HG02938 (cell line): ENCODE measurements at regions not wholly inside any gene's neighbourhood (a gene's known extent, or its start where the extent isn't known, plus 50 kb on each side); places are given as distances from the start of the nearest gene placed in this dataset.

ENCODE experiments used
- ATAC-seq: cut with Tn5 transposase; IDR thresholded peaks from one replicate; pipeline ENCODE4 v1.9.1; 2021; ENCODE audit warnings: mild to moderate bottlenecking, moderate library complexity; ENCODE audit not compliant: unreplicated experiment

- ATAC-seq, result no peak
Measured at GRCh38 chr16:64470916-64471315, 650.9 kb downstream of the CDH11 start.

- no peak for ATAC-seq
Measured at GRCh38 chr16:64469906-64470702, 651.8 kb downstream of the CDH11 start.

- ATAC-seq, result no peak
Measured at GRCh38 chr16:64469351-64469750, 652.5 kb downstream of the CDH11 start.

GRCh38 chr16:64468515-64469090 lies 653.3 kb downstream of the CDH11 start:
- no peak for ATAC-seq

GRCh38 chr16:64459821-64460220 lies 662.0 kb downstream of the CDH11 start:
- no peak for ATAC-seq

GRCh38 chr16:64459402-64459801 lies 662.5 kb downstream of the CDH11 start:
- no peak for ATAC-seq

GRCh38 chr16:64455275-64455674 lies 666.6 kb downstream of the CDH11 start:
- ATAC-seq, result no peak

- ATAC-seq, result no peak
Measured at GRCh38 chr16:64453646-64454045, 668.2 kb downstream of the CDH11 start.

- ATAC-seq, result no peak
Measured at GRCh38 chr16:64452446-64452845, 669.4 kb downstream of the CDH11 start.

GRCh38 chr16:64450177-64450576 lies 671.7 kb downstream of the CDH11 start:
- no peak for ATAC-seq

- no peak for ATAC-seq
Measured at GRCh38 chr16:64449506-64449905, 672.4 kb downstream of the CDH11 start.

GRCh38 chr16:64445649-64446048 lies 676.2 kb downstream of the CDH11 start:
- no peak for ATAC-seq

- ATAC-seq, result no peak
Measured at GRCh38 chr16:64445245-64445644, 676.6 kb downstream of the CDH11 start.

- ATAC-seq, result no peak
Measured at GRCh38 chr16:64440421-64440831, 681.4 kb downstream of the CDH11 start.

- ATAC-seq, result no peak
Measured at GRCh38 chr16:64440005-64440404, 681.9 kb downstream of the CDH11 start.

- no peak for ATAC-seq
Measured at GRCh38 chr16:64437706-64438324, 684.0 kb downstream of the CDH11 start.

GRCh38 chr16:64434526-64435069 lies 687.3 kb downstream of the CDH11 start:
- ATAC-seq, result no peak

- no peak for ATAC-seq
Measured at GRCh38 chr16:64428463-64429113, 693.3 kb downstream of the CDH11 start.

GRCh38 chr16:64426131-64426666 lies 695.7 kb downstream of the CDH11 start:
- ATAC-seq, result no peak

GRCh38 chr16:64425381-64425780 lies 696.5 kb downstream of the CDH11 start:
- ATAC-seq, result no peak

- no peak for ATAC-seq
Measured at GRCh38 chr16:64422259-64422658, 699.6 kb downstream of the CDH11 start.
